ENCODE measurements at regions not wholly inside any gene's neighbourhood (a gene's known extent, or its start where the extent isn't known, plus 50 kb on each side); places are given as distances from the start of the nearest gene placed in this dataset.

GRCh38 chr14:89575386-89576061 lies 158.5 kb upstream of the FOXN3 start:
- Histone ChIP-seq H3K9me2 (no peaks in the 10 kb centered on the region), H3K4me2 (no peak overlapping the region), H3K27me3 (ENCODE audit: insufficient read depth) (no peaks in the 10 kb centered on the region), H2AFZ (ENCODE audit: low read depth) (no peak overlapping the region), H3F3A (replicated peaks; ENCODE audit: insufficient read depth) (no peaks in the 10 kb centered on the region), H3K79me2 (ENCODE audit: insufficient read depth) (no peaks in the 10 kb centered on the region), H3K36me3 (replicated peaks in 1 of 2; ENCODE audit: control insufficient read depth in 1 of 2, insufficient read depth in 2 of 2, low read length in 1 of 2) (no peaks in the 10 kb centered on the region), H3K9me3 (no peaks in the 10 kb centered on the region), H3K9ac (no peak overlapping the region), H3K4me1 (ENCODE audit: control insufficient read depth in 1 of 2, insufficient read depth in 2 of 2, low read depth in 1 of 2, low read length in 1 of 2) (peaks cover 0 to 6% of the 10 kb centered on the region in 2 experiments; a peak in 1 of 4 replicates), H3K4me3 (ENCODE audit: low read depth in 2 of 2, low read length in 1 of 2) (no peak overlapping the region), H4K20me1 (ENCODE audit: insufficient read depth) (no peaks in the 10 kb centered on the region), H3K27ac (ENCODE audit: low read depth in 2 of 2, low read length in 1 of 2) (no peak overlapping the region)
- WGBS (ENCODE audit: low lambda C conversion rate) = 80% methylated on average over 17 of the region's 17 CpGs
- ChIA-PET POLR2A (no interaction called here), CTCF (interaction anchor here (0.9 kb wide), 1 partner anchor 11 kb away, joined by 3 read pairs; no protein-coding TSS in a partner anchor)
- TF ChIP-seq ZBTB33 (IDR thresholded peaks at IDR 0.05; ENCODE audit: borderline replicate concordance, low read depth) (no peak), EP300 (IDR thresholded peaks at IDR 0.05; ENCODE audit: borderline replicate concordance in 1 of 2, low read depth in 1 of 2, low read length in 1 of 2) (no peak), FOXJ3 (CRISPR knock-in tag; IDR thresholded peaks at IDR 0.05) (no peak), GATA2 (CRISPR knock-in tag; IDR thresholded peaks at IDR 0.05) (no peak), FOXM1 (IDR thresholded peaks at IDR 0.05; ENCODE audit: low read depth) (no peak), CHD2 (IDR thresholded peaks at IDR 0.05; ENCODE audit: low read length, partially characterized antibody) (no peak), RXRA (IDR thresholded peaks at IDR 0.05; ENCODE audit: borderline replicate concordance, low read depth) (no peak), NRF1 (IDR thresholded peaks at IDR 0.05; ENCODE audit: low read depth, low read length) (no peak), MXI1 (IDR thresholded peaks at IDR 0.05; ENCODE audit: low read depth, low read length) (no peak), NFIC (IDR thresholded peaks at IDR 0.05; ENCODE audit: borderline replicate concordance) (no peak), JUND (IDR thresholded peaks at IDR 0.05) (no peak), TAF1 (IDR thresholded peaks at IDR 0.05; ENCODE audit: borderline replicate concordance, low read depth, low read length) (no peak), YY1 (IDR thresholded peaks at IDR 0.05; ENCODE audit: low read depth) (no peak), GABPA (IDR thresholded peaks at IDR 0.05; ENCODE audit: low read depth) (no peak), MAX (IDR thresholded peaks at IDR 0.05; ENCODE audit: low read depth) (no peak), MEF2A (IDR thresholded peaks at IDR 0.05; ENCODE audit: borderline replicate concordance, low read depth) (no peak), PBX3 (IDR thresholded peaks at IDR 0.05) (no peak), RFX5 (IDR thresholded peaks at IDR 0.05; ENCODE audit: low read length) (no peak), SMC3 (IDR thresholded peaks at IDR 0.05; ENCODE audit: low read depth, low read length) (no peak)
- no peak for DNase-seq
